ENCODE measurements at regions not wholly inside any gene's neighbourhood (a gene's known extent, or its start where the extent isn't known, plus 50 kb on each side); places are given as distances from the start of the nearest gene placed in this dataset.

DNA sequence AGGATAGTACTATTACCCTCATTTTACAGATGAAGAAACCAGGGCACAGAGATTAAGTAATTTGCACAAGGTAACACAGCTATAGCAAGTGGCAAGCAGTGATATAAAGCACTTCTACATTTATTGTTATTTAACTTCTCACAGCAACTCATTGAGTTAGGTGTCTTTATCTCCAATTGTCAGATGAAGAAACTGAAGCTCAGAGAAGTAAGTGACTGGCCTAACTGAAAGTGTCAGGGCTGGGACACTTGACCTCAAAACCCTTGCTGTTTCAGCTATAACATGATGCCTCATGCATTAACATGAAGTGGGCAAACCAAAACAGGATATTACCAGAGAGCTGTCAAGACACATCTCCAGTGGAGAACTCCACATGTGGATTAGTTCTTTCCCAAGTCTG, 65.8 kb upstream of the LEKR1 start:
- peak overlapping the region; percentile 10 for H3K27ac Mint-ChIP-seq
- H3K27me3 Mint-ChIP-seq, result peaks cover 2% of the 10 kb centered on the region
- peak; percentile 46 for ATAC-seq (replicated peaks)
- no peak overlapping the region for H3K4me3 Mint-ChIP-seq
- H3K9me3 Mint-ChIP-seq, result no peaks in the 10 kb centered on the region
- H3K4me1 Mint-ChIP-seq, result no peaks in the 10 kb centered on the region
- no peaks in the 10 kb centered on the region for H3K36me3 Mint-ChIP-seq (ENCODE audit: low read depth)

DNA sequence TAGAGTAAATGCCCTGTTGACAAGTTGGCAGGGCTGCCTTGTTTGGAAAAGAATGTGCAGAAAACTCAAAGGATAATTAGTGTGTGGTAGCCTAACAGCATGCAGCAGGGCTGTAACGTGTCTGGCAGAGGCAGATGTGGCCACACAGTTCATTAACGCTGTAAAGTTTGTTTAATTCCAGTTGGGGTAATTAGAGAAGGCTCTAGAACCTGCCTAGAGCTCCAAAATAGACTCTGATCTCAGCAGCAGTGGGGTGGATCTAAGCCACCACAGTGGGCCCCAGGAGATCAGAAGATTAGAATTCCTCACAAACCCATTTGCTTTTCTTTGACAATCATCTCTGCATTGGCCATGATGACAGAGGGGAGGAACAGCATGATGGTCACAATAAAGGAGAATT, 65.1 kb upstream of the LEKR1 start:
- ATAC-seq (replicated peaks), result no peak
- Mint-ChIP-seq H3K36me3 (ENCODE audit: low read depth) (no peaks in the 10 kb centered on the region), H3K27ac (no peak overlapping the region), H3K4me3 (no peak overlapping the region), H3K27me3 (no peaks in the 10 kb centered on the region), H3K9me3 (no peaks in the 10 kb centered on the region), H3K4me1 (no peaks in the 10 kb centered on the region)

DNA sequence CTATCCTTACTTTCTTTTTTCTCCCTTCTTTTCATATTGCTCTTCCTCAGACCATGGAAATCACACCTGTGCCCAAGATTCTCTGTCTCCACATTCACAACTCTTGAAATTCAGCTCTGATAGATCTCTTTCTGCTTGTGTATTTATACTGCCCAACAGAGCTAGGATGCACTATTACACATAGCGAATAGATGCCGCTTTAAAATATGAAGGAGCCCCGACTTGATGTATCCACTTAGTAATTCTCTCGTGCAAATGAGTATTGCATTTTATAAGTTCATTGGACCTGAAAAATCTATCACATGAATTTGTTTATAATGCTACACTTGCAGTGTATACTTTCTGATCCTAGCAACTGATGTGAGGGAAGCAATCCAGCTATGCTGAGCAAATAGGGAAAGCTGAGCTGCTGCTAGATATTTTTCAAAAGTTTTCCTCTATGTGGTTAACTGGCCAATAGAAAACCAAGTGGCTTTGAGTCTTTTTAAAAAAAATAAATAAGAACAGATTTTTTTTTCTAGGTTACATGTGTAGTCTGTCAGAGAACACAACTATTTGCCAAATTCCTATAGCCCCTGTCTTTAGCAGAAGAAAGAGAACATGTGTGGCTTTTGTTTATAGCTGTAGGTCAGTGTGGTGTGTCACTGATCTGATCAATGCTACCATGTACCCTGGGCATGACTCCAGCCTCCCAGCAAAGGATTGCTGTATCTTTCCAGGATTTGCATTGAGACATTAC, 64.3 kb upstream of the LEKR1 start:
- H3K4me3 Mint-ChIP-seq, result no peak overlapping the region
- no peaks in the 10 kb centered on the region for H3K9me3 Mint-ChIP-seq
- H3K4me1 Mint-ChIP-seq, result no peaks in the 10 kb centered on the region
- no peak overlapping the region for H3K27ac Mint-ChIP-seq
- no peaks in the 10 kb centered on the region for H3K27me3 Mint-ChIP-seq
- no peaks in the 10 kb centered on the region for H3K36me3 Mint-ChIP-seq (ENCODE audit: low read depth)
- ATAC-seq (replicated peaks), result no peak

DNA sequence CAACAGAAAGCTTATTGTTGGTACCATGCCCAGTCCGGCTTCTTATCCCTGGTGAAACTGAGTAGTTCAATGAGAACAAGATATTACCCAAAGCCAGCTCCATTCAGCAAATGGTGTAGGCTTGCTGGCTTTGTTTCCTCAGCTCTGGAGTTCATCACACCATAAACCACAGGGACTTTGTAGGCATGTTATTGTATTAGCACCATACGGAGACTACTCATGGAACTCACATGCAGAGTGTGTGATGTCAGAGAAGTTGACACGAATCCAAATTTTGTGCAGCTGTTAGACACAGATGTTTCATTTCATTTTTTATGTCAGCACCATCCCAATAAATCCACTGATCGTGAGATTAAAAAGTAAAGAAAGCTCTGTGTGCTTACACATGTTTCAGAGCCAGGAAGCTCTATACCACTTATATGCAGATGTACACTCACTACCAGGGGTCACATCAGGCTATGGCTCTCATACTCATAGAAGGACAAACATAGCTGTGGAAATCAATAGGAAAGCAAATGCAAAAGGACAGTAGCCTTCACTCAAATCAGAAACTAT, 63.4 kb upstream of the LEKR1 start:
- H3K27ac Mint-ChIP-seq, result no peak overlapping the region
- no peaks in the 10 kb centered on the region for H3K9me3 Mint-ChIP-seq
- H3K4me3 Mint-ChIP-seq, result no peak overlapping the region
- H3K36me3 Mint-ChIP-seq (ENCODE audit: low read depth), result no peaks in the 10 kb centered on the region
- ATAC-seq (replicated peaks), result no peak
- no peaks in the 10 kb centered on the region for H3K4me1 Mint-ChIP-seq
- H3K27me3 Mint-ChIP-seq, result no peaks in the 10 kb centered on the region

DNA sequence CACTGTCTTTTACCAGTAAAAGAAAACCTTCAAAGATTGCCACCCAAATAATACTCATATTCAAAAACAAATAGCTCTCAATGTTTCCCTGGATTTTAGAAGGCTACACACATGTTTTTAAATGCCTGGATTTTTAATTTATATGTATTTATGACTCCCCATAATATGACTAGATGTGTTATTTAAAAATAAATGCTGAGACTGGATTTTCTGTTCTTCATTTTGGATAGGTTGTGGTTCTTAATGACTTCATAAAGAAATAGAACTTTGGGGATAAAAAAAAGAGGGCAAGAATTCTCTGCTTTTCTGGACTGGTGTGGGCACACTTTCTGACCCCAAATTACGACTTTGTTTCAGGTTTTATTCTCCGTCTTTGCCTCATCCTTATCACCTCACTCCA, 62.8 kb upstream of the LEKR1 start:
- H3K27ac Mint-ChIP-seq, result no peak overlapping the region
- no peaks in the 10 kb centered on the region for H3K9me3 Mint-ChIP-seq
- no peaks in the 10 kb centered on the region for H3K36me3 Mint-ChIP-seq (ENCODE audit: low read depth)
- no peak for ATAC-seq (replicated peaks)
- H3K4me3 Mint-ChIP-seq, result no peak overlapping the region
- no peaks in the 10 kb centered on the region for H3K4me1 Mint-ChIP-seq
- H3K27me3 Mint-ChIP-seq, result no peaks in the 10 kb centered on the region

DNA sequence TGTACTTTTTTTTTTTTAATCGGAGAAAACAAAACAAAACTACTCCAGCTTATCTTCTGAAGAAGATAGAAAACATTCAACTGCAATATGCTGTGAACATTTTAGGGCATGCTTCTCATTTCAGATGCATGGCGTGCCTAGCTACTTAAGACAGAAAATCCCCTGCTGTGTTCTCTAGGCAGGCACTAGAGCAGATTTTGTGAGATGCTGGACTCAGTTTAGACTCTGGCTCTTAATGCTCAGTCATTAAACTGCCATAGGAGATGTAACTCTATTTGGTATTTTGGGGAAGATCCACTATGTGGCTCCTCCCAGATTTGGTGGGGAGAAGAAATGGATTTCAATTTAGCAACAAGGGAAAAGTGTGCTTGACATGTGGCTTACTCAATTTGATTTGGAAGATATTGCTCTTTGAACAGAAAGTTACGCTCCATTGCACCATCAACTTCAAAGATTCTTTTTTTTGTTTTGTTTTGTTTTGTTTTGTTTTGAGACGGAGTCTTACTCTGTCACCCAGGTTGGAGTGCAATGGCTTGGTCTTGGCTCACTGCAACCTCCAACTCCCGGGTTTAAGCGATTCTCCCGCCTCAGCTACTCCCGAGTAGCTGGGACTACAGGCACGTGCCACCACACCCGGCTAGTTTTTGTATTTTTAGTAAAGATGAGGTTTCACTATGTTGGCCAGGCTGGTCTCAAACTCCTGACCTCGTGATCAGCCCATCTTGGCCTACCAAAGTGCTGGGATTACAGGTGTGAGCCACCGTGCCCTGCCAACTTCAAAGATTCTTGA, 62.0 kb upstream of the LEKR1 start:
- no peak for ATAC-seq (replicated peaks)
- H3K4me3 Mint-ChIP-seq, result no peak overlapping the region
- no peaks in the 10 kb centered on the region for H3K4me1 Mint-ChIP-seq
- no peak overlapping the region for H3K27ac Mint-ChIP-seq
- H3K36me3 Mint-ChIP-seq (ENCODE audit: low read depth), result no peaks in the 10 kb centered on the region
- no peaks in the 10 kb centered on the region for H3K27me3 Mint-ChIP-seq
- no peaks in the 10 kb centered on the region for H3K9me3 Mint-ChIP-seq

DNA sequence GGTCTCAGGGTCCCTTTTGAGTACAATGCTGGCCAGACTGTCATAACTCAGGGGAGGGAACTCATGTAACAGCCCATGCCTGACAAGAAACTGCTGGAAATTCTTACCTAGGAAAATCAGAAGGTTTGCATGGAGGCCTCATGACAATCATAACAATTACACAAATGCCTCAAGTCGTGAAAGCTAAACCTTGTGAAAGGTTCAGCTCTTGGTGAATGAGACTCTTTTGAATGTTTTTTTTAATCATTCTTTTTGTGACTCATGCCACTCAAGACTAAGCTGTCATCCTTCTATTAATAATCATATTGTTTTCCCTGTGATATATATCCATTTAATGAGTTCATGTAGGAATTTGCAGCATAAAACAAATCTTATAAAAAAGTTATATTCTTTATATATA, 61.4 kb upstream of the LEKR1 start:
- Mint-ChIP-seq H3K27ac (no peak overlapping the region), H3K9me3 (no peaks in the 10 kb centered on the region), H3K4me3 (no peak overlapping the region), H3K4me1 (no peaks in the 10 kb centered on the region), H3K27me3 (no peaks in the 10 kb centered on the region), H3K36me3 (ENCODE audit: low read depth) (no peaks in the 10 kb centered on the region)
- no peak for ATAC-seq (replicated peaks)

DNA sequence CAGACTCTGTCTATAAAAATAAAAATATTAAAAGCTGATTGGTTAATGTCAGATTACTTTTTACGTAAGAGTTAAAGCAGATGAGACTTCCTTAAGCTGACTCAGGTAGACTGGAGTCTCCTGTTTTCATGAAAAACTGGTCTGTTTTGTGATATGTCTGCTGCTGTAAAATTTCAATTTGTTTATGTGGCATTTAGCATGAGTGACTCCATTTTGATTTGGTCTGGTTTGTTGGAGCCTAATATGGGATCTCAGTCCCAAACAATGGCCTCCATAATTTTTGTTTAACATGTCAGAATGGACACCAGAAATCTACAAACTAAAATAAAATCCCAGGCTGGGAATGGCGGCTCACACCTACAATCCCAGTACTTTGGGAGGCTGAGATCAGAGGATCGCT, 57.8 kb upstream of the LEKR1 start:
- Mint-ChIP-seq H3K4me1 (no peaks in the 10 kb centered on the region), H3K27me3 (peaks cover 3% of the 10 kb centered on the region), H3K36me3 (ENCODE audit: low read depth) (no peaks in the 10 kb centered on the region), H3K4me3 (no peak overlapping the region), H3K9me3 (no peaks in the 10 kb centered on the region), H3K27ac (no peak overlapping the region)
- ATAC-seq (replicated peaks), result no peak

DNA sequence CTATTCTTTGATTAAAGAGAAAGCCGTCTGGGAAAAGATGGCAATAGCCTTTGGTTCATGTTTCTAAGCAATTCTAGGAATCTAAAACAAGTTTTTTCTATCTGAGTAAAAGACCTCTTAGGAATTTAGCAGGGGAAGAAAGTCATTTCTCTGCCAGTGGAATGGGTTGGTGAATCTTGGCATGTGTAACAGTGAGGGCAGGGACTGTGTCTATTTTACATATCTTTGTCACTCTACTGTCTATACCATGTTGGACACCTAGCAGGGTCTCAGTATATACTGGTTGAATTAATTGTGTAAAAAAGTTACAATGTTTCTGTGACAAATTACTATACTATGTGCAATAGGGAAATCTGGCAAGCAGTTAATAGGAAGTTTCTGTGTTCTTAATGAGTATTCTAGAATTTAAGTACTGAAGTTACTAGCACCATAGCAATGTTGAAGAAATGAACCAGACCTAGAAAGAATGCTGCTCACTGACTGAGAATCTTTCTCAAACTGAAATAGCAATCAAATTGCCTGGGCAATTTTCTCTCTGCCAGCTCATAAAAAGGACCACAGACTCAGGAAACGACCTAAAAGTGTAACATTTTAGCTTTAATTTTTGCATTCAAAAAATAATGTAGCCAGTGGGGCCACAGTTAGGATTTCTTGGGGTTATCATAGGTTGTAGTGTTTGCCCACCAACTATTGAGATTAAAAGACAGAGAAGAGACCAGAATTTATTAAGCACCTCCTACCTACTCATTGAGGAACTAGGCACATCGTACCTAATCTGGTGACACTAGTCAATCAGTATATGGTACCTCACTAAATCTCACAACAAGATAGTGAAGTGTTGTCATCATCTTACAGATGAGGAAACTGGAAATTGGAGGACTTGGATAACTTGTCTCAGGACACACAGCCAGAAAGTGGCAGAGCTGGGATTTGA, 56.2 kb upstream of the LEKR1 start:
- peak; percentile 78 for ATAC-seq (replicated peaks)
- H3K27me3 Mint-ChIP-seq, result peaks cover 3% of the 10 kb centered on the region
- no peaks in the 10 kb centered on the region for H3K9me3 Mint-ChIP-seq
- no peak overlapping the region for H3K4me3 Mint-ChIP-seq
- H3K27ac Mint-ChIP-seq, result no peak overlapping the region
- H3K36me3 Mint-ChIP-seq (ENCODE audit: low read depth), result no peaks in the 10 kb centered on the region
- no peaks in the 10 kb centered on the region for H3K4me1 Mint-ChIP-seq

DNA sequence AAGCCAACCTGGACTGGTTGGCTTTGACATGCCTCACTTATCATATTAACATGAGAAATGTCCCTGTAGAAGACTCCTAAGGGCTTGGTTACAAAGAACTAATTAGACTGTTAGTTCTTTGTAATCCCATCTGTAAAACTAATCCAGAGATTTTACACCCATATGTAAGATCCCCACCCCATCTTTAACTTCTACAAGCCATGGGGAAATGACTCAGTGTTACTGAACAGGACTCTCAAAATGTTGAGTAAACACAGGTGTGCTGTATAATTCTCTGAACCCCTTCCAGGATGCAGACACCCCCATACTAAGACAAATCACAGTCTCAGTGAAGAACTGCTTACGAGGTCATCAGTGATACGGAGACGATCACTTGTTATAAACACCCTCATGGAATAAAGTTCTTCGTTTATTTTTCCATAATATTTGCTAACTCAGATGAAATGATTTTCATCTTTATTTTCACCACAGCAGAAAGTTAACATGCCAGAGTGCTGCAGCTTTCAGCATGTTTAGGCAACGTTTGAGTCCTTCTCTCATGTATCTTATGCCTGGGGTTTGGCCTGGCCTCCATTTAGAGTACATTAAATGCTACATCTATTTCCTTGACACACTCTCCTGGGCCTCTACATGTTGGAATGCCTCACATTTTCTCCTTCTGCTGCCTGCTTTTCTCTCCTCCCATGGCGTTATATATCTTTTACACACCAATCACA, 55.3 kb upstream of the LEKR1 start:
- H3K27me3 Mint-ChIP-seq, result peaks cover 3% of the 10 kb centered on the region
- H3K4me3 Mint-ChIP-seq, result no peak overlapping the region
- H3K4me1 Mint-ChIP-seq, result no peaks in the 10 kb centered on the region
- H3K27ac Mint-ChIP-seq, result no peak overlapping the region
- no peaks in the 10 kb centered on the region for H3K9me3 Mint-ChIP-seq
- H3K36me3 Mint-ChIP-seq (ENCODE audit: low read depth), result no peaks in the 10 kb centered on the region
- peak; percentile 25 for ATAC-seq (replicated peaks)

DNA sequence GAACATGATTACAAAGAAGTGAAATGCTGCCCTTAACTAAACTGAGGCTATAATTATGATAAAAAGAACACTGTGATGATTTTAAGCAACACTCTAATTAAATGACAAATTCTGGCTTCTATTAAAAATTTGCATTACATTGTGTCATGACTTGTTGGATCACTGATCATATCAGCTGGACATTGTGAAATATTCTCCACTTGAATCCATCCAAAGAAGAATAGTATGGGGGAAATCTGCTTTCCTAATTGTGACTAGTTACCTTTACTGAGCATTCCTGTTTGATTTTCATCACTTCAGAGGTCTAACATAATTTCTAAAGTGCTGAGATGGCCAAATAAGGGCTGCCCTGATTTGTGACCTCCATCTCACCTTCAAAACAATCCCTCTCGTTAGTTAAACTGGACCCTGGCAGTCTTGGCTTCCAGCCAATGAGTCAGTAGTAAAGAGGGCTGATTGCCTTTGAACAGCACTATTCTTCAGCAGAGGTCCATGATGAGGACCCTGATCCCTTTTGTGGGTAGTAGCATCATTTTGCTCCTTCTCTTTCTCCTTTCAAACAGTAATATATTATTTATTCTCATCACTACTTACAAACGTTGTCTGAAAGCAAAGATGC, 53.5 kb upstream of the LEKR1 start:
- Mint-ChIP-seq H3K36me3 (ENCODE audit: low read depth) (no peaks in the 10 kb centered on the region), H3K27me3 (peaks cover 3% of the 10 kb centered on the region), H3K27ac (no peak overlapping the region), H3K4me1 (no peaks in the 10 kb centered on the region), H3K4me3 (no peak overlapping the region), H3K9me3 (no peaks in the 10 kb centered on the region)
- no peak for ATAC-seq (replicated peaks)

DNA sequence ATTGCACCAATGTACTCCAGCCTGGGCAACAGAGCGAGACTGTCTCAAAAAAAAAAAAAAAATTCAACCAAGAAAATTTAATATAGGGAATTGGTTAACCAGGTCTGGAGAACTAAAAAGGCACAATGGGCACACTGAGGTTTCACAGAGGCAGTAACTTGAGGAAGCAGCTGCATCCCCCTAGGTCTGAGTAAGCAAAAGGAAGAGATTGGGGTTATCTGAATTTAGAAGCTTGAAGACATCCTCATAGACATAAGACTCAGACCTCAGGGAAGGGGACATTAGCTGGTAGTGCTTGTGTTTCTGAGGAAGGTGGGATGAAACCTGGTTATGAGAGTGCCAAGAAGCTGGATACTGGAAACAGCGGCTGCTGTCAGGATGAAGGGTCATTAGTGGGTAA, 50.1 kb upstream of the LEKR1 start:
- no peaks in the 10 kb centered on the region for H3K9me3 Mint-ChIP-seq
- H3K27ac Mint-ChIP-seq, result no peak overlapping the region
- H3K36me3 Mint-ChIP-seq (ENCODE audit: low read depth), result no peaks in the 10 kb centered on the region
- peaks cover 3% of the 10 kb centered on the region for H3K27me3 Mint-ChIP-seq
- no peaks in the 10 kb centered on the region for H3K4me1 Mint-ChIP-seq
- ATAC-seq (replicated peaks), result no peak
- H3K4me3 Mint-ChIP-seq, result no peak overlapping the region
